Activated T-cell treated with anti-CD3 and anti-CD28 coated beads, Interleukin-2, amount 50 U/mL, for 1 hour (primary cell): ENCODE measurements at regions not wholly inside any gene's neighbourhood (a gene's known extent, or its start where the extent isn't known, plus 50 kb on each side); places are given as distances from the start of the nearest gene placed in this dataset.
"Not testable (repeated sequence)": the region's sequence is repeated elsewhere in the genome, so short reads cannot be mapped to it uniquely, and the experiment has no call there.

Experiments used
- DNase-seq: peaks from one replicate; pipeline ENCODE4 v3.0.0-alpha.2; 2020

DNA sequence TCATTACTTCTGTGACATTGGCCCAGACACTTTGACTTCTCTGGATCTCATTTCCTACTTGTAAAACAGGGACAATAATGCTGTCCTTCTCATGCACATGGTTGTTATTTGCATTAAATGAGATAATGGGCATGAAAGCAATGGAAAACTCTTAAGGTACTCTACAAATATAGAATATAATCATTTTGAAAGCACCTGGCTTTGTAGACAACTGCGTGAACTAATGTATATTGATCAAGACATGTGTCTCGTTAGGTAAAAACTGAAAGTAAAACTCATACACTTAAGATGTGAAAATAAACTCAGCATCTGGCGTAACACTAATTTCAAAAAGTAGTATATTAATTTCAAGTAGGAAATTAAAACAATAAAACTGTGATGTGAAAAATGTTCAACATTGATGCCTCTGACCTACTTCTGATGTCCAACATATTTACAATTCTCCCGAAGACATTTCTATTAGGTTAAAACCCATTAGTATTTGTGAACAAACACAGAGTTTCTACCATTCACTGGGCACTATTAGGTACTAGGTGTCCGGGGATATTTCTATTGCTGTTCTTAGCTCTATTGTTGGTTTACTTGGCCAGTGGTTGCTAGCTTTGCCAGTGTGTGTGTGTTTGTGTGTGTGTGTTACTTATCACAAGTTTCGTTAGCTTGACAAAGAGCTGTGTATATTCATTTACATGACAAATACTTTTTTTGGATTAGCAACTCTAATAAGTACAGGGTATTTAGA is 220.5 kb downstream of the KCNRG start:
- DNase-seq, result no peak

GRCh38 chr13:50236898-50237318 is 221.7 kb downstream of the KCNRG start:
- no peak for DNase-seq

GRCh38 chr13:50238922-50239321 is 223.7 kb downstream of the KCNRG start:
- DNase-seq, result no peak

GRCh38 chr13:50241479-50241878 is 226.2 kb downstream of the KCNRG start:
- DNase-seq, result no peak

DNA sequence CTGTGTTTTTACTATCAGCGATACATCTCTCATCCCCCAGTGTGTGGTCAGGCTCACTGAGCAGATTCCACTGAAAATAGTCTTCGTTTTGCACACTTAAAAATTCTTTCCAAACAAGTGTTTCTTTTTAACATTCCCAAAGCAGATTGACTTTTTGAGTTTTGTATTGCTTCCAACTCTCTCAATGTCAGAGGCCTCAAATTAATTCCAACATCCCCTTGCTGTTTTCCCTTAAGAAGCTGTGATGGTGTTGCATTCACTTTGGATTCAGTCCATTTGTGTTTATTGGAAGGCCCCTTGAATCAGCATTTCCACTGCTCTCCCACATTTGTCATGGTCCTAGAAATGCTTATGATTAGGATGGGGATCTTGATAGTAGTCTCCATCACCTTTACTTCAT is 228.7 kb downstream of the KCNRG start:
- DNase-seq, result no peak

DNA sequence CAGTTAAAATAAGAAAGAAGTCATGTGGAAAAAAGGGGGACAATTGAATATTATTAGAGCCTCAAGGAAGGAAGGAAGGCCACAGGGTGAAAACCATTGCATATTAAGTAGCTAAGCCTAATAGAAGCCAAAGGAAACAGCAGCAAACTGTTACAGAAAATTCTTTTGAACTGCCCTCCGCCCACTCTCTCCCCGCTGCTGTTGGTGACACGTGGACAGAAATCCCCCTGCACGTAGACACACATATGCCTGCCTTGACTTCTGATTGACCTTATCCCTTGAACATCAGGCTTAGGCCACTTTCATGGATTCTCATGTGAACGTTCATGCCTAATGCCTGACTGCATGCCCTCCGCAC is 229.1 kb downstream of the KCNRG start:
- no peak for DNase-seq

GRCh38 chr13:50244713-50245574 is 229.7 kb downstream of the KCNRG start:
- DNase-seq, result no peak

- no peak for DNase-seq
These were observed 232.0 kb downstream of the KCNRG start for GRCh38 chr13:50247223-50247622.

- no peak for DNase-seq
These were observed 233.4 kb downstream of the KCNRG start for GRCh38 chr13:50248516-50249143.

GRCh38 chr13:50249144-50249521 is 233.9 kb downstream of the KCNRG start:
- DNase-seq, result no peak

- DNase-seq, result no peak
These were observed 235.2 kb downstream of the KCNRG start for GRCh38 chr13:50250401-50250800.

GRCh38 chr13:50255639-50256038 is 240.4 kb downstream of the KCNRG start:
- DNase-seq, result no peak

GRCh38 chr13:50256536-50257321 is 241.5 kb downstream of the KCNRG start:
- not testable (repeated sequence) for DNase-seq

GRCh38 chr13:50257646-50258045 is 242.4 kb downstream of the KCNRG start:
- no peak for DNase-seq

- no peak for DNase-seq
These were observed 246.1 kb downstream of the KCNRG start for GRCh38 chr13:50261130-50261901.

GRCh38 chr13:50267066-50267465 is 251.8 kb downstream of the KCNRG start:
- no peak for DNase-seq

- DNase-seq, result no peak
These were observed 252.7 kb downstream of the KCNRG start for GRCh38 chr13:50267917-50268316.

DNA sequence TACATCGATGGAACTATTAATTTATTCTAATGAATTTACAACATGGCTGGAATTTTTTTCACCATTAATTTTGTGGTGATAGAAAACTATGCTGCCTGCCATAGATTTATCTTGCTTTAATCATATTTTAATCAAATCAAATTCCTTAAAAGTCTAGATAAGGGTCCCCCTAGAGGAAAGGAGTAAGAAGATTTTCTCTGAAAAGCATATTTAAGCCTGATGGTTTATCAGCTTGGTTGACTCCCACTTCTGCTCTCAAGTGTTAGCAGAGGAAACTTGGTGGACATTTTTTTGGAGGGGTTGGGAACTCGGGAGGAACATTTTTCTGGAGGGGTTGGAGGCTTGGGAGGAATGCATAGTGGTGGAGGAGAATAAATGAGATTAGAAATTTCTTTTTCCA is 253.3 kb downstream of the KCNRG start:
- DNase-seq, result no peak

GRCh38 chr13:50274181-50274580 is 258.9 kb downstream of the KCNRG start:
- DNase-seq, result no peak

GRCh38 chr13:50275392-50276063 is 260.3 kb downstream of the KCNRG start:
- no peak for DNase-seq

GRCh38 chr13:50276550-50276949 is 261.3 kb downstream of the KCNRG start:
- DNase-seq, result no peak

DNA sequence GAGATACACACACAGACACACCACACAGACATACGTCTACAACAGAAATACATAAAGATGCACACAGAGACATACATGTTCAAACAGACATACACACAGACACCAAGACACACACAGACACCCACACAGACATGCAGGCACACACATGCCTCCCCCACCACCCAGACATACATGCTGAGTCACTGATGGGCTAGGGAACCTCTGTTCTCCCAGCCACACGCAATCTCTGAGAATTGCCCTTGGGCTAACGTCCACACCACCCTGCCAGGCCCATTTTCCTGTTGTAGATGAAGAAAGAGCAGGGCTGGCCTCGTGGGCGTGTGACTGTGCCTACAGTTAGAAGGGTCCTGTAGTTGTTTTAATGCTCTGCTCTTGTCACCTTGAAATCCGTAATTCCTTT is 261.9 kb downstream of the KCNRG start:
- DNase-seq, result no peak
